ENCODE measurements at regions not wholly inside any gene's neighbourhood (a gene's known extent, or its start where the extent isn't known, plus 50 kb on each side); places are given as distances from the start of the nearest gene placed in this dataset.

DNA sequence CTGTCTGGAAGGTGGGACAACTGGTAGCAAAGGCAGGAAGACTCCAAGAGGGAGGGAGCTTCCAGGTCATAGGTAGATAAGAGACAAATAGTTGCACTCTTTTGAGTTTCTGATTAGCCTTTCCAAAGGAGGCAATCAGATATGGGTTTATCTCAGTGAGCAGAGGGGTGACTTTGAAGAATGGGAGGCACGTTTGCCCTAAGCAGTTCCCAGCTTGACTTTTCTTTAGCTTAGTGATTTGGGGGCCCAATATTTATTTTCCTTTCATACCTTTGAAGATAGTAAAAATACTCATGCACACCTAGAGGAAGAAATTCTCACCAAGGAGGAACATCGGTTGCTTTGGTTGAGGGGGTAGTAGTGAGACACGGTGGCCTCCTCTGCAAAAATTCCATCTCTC, 212.1 kb upstream of the SVIL start:
- no TSS peak for BruUV-seq (replicated peaks)
- FAIRE-seq: no peak
- Histone ChIP-seq H3K36me3 (ENCODE audit: control insufficient read depth in 2 of 2, extremely low read depth in 1 of 2, insufficient read depth in 2 of 2, low read length in 2 of 2) (no peaks in the 10 kb centered on the region), H3K4me1 (ENCODE audit: control insufficient read depth, extremely low read depth, insufficient read depth, low read length) (peaks cover 31% of the 10 kb centered on the region), H4K20me1 (replicated peaks; ENCODE audit: control insufficient read depth, extremely low read depth, insufficient read depth, low read length) (no peaks in the 10 kb centered on the region), H3K27ac (ENCODE audit: insufficient read depth, low read depth, low read length) (no peak overlapping the region), H2AFZ (ENCODE audit: low read depth, low read length) (no peak overlapping the region), H3K27me3 (ENCODE audit: control insufficient read depth in 2 of 2, insufficient read depth in 2 of 2, low read length in 2 of 2) (no peaks in the 10 kb centered on the region), H3K4me3 (replicated peaks in 1 of 3; ENCODE audit: insufficient read depth in 1 of 3, low read depth in 1 of 3, low read length in 3 of 3) (no peak overlapping the region), H3K79me2 (ENCODE audit: control insufficient read depth, insufficient read depth, low read length) (no peaks in the 10 kb centered on the region), H3K9ac (replicated peaks; ENCODE audit: extremely low read depth, insufficient read depth, low read length) (no peak overlapping the region), H3K4me2 (ENCODE audit: insufficient read depth, low read length) (no peak overlapping the region), H3K9me3 (replicated peaks; ENCODE audit: control insufficient read depth, insufficient read depth, low read length) (no peaks in the 10 kb centered on the region), H3K9me1 (replicated peaks; ENCODE audit: control insufficient read depth, extremely low read depth, insufficient read depth, low read length) (no peaks in the 10 kb centered on the region)
- POLR2A ChIA-PET: no interaction called here
- intact Hi-C loops (cut with micrococcal nuclease) (no loop called here), dilution Hi-C loops (cut with MboI; ENCODE audit: extremely low pct_ligation_motif_present, low sequenced_read_pairs) (no loop called here)
- no peak for TF ChIP-seq FOS (IDR thresholded peaks at IDR 0.05; ENCODE audit: borderline replicate concordance, insufficient read depth, low read length)
- no peak for TF ChIP-seq GATA2 (IDR thresholded peaks at IDR 0.05; ENCODE audit: insufficient read depth, insufficient read length, low read depth, low read length)
- TF ChIP-seq POLR2A (IDR thresholded peaks at IDR 0.05; ENCODE audit: low read depth, low read length): no peak
- TF ChIP-seq, protein P1, sequence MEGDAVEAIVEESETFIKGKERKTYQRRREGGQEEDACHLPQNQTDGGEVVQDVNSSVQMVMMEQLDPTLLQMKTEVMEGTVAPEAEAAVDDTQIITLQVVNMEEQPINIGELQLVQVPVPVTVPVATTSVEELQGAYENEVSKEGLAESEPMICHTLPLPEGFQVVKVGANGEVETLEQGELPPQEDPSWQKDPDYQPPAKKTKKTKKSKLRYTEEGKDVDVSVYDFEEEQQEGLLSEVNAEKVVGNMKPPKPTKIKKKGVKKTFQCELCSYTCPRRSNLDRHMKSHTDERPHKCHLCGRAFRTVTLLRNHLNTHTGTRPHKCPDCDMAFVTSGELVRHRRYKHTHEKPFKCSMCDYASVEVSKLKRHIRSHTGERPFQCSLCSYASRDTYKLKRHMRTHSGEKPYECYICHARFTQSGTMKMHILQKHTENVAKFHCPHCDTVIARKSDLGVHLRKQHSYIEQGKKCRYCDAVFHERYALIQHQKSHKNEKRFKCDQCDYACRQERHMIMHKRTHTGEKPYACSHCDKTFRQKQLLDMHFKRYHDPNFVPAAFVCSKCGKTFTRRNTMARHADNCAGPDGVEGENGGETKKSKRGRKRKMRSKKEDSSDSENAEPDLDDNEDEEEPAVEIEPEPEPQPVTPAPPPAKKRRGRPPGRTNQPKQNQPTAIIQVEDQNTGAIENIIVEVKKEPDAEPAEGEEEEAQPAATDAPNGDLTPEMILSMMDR (IDR thresholded peaks at IDR 0.05; ENCODE audit: extremely low read depth in 1 of 2, insufficient read depth in 1 of 2, low read depth in 1 of 2, low read length in 2 of 2): no peak
- TF ChIP-seq MYC (IDR thresholded peaks at IDR 0.05; ENCODE audit: low read depth, low read length): no peak
- TF ChIP-seq, protein P2, sequence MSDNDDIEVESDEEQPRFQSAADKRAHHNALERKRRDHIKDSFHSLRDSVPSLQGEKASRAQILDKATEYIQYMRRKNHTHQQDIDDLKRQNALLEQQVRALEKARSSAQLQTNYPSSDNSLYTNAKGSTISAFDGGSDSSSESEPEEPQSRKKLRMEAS (IDR thresholded peaks at IDR 0.05; ENCODE audit: insufficient read depth, insufficient read length): no peak
- no peak for TF ChIP-seq EZH2 (IDR thresholded peaks at IDR 0.05; ENCODE audit: borderline replicate concordance, low read depth, low read length, severe bottlenecking)
- CTCF ChIA-PET: no interaction called here
- DNase-seq (ENCODE audit: low read depth, low spot score): no peak

Data from endothelial cell of umbilical vein (primary cell).